RPMI7951 (cell line): ENCODE measurements at regions not wholly inside any gene's neighbourhood (a gene's known extent, or its start where the extent isn't known, plus 50 kb on each side); places are given as distances from the start of the nearest gene placed in this dataset.

Source experiments
- DNase-seq: peaks from one replicate; pipeline ENCODE4 v3.0.0-alpha.2; 2012; ENCODE audit warnings: low read depth

- DNase-seq, result no peak
Observed at GRCh38 chr15:29556380-29556779, 265.9 kb downstream of the TJP1 start.

- DNase-seq, result no peak
Observed at GRCh38 chr15:29554531-29554930, 267.7 kb downstream of the TJP1 start.

DNA sequence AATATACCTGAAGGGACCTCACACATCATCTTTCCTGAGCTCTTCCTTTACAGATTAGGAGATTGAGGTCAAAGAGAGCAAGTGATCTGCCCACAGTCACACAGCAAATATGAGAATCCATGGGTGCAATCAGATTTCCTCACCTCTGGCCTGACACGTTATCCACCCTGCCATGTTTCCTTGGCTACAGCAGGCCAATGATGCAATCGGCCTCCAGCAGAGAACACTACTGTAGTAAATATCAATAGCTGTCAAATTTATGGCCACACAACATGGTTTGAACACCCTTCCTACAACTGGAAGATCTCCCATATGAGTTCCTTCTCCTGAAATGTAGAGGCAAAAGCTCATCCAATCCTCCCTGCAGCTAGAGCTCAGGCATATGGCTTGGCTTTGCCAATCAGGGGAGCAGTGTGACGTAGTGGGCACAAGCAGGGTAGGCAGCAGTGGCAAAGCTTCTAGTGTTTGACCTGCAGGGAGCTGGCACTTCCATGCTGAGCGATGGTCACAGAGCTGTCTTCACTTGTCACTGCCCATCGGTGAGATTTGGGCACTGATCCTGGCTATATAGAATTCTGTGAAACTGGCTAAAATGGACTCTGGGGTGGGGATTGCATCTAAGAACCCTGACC, 271.3 kb downstream of the TJP1 start:
- no peak for DNase-seq

DNA sequence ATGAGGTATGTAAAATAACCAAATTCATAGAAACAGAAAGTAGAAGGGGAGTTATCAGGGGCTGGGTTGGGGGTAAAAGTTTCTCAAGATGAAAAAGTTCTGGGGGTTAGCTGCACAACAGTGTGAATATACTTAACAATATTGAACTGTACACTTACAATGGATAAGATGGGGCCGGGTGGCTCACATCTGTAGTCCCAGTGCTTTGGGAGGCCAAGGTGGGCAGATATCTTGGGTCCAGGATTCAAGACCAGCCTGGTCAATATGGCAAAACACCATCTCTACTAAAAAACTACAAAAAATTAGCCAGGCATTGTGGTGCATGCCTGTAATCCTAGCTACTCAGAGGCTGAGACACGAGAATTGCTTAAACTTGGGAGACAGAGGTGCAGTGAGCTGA, 274.3 kb downstream of the TJP1 start:
- no peak for DNase-seq

- DNase-seq, result no peak
Observed at GRCh38 chr15:29544513-29545128, 275.0 kb upstream of the NSMCE3 start.

DNA sequence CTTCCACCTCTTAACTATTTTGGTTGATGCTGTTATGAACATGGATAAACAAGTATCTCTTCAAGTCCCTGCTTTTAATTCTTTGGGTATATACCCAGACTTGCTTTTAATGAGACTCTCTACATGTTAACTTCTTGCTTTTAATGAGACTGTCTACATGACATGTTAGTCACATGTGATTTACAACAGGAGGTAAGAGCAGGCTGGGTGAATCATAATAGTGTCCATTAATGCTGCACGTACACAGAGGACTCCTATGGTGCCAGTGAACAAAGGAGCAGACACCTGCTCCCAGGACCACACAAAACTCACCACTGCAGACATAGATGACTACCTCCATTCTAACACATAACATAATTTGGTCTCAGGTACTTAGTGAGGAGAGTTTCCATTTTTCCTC, 273.4 kb upstream of the NSMCE3 start:
- no peak for DNase-seq

GRCh38 chr15:29541309-29541708, 271.7 kb upstream of the NSMCE3 start:
- no peak for DNase-seq

- no peak for DNase-seq
Observed at GRCh38 chr15:29540479-29540878, 270.9 kb upstream of the NSMCE3 start.

GRCh38 chr15:29539736-29540135, 270.1 kb upstream of the NSMCE3 start:
- no peak for DNase-seq

DNA sequence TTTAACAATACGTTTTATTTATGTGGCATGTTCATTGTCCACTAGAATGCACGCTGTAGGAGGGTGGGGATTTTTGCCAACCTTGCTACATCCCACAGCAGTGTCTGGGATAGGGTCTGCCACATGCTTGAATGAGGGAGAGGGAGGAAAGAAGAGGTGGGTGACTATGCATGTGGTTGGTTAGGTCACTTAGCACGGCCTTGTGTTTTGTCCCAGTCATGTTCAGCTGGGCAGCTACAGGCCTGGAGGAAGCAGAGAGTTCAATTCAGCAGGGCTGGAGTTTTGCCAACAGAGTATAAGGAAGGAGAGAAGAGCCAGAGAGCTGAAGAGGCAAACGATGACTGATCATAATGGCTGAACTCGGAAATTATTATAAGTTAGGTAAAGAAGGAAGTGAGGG, 268.4 kb upstream of the NSMCE3 start:
- no peak for DNase-seq

- no peak for DNase-seq
Observed at GRCh38 chr15:29535952-29536351, 266.3 kb upstream of the NSMCE3 start.

DNA sequence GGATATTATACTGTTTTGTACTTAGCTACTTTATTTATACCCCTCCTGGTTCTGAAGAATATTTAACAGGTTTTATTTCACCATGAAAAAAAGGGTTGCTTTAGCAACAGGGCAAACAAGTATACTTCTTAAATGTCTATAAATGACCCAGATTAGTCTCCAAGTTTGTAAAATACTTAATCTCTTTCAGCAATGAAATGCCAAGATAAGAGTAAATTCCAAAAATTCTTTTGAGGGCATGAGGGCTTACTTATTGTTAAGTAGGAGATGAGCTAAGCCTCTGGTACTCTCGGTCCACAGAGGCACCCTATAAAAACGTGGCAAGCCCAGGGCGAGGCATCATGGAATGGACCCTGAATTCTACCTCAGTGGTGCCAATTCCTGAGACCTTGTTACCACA, 264.8 kb upstream of the NSMCE3 start:
- no peak for DNase-seq

GRCh38 chr15:29533647-29534046, 264.0 kb upstream of the NSMCE3 start:
- DNase-seq, result no peak

GRCh38 chr15:29532296-29532695, 262.7 kb upstream of the NSMCE3 start:
- DNase-seq, result no peak

DNA sequence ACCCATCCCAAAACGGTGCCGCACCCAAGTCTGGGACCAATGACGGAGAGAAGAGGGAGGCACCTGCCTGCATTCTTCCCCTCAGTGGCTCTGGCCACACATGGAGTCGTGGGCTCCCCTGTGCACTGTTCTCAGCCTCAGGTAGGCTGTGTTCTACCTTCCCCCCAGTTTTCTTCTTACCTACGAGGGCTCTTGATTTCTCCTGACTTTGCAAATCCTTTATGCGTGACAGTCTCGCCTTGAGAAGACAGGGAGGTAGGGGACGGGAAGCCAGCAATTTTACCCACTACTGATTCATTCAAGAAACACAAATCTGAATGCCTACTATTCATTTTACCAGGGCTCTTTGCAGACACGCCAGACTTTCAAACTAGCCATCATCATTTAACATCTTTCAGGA, 261.3 kb upstream of the NSMCE3 start:
- no peak for DNase-seq

DNA sequence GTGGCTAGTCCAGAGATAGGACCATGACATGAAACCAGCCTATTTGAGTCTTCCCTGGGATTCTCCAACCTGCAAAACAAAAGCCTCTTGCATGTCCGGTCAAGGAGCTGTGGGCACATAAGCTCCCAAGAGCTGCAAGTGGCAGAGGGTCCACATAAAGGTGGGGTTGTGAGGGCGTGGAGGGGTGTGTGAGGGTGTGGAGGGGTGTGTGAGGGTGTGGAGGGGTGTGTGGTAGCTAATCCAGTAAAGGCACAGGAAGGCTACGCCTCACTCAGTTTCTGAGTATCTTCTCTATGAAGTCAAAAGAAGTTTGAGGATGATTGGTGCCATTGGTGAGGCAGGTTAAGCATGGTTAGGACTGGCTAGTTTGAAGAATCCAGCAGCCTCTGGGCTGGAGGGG, 259.4 kb upstream of the NSMCE3 start:
- no peak for DNase-seq

- no peak for DNase-seq
Observed at GRCh38 chr15:29528276-29528675, 258.7 kb upstream of the NSMCE3 start.

GRCh38 chr15:29526802-29527201, 257.2 kb upstream of the NSMCE3 start:
- no peak for DNase-seq

DNA sequence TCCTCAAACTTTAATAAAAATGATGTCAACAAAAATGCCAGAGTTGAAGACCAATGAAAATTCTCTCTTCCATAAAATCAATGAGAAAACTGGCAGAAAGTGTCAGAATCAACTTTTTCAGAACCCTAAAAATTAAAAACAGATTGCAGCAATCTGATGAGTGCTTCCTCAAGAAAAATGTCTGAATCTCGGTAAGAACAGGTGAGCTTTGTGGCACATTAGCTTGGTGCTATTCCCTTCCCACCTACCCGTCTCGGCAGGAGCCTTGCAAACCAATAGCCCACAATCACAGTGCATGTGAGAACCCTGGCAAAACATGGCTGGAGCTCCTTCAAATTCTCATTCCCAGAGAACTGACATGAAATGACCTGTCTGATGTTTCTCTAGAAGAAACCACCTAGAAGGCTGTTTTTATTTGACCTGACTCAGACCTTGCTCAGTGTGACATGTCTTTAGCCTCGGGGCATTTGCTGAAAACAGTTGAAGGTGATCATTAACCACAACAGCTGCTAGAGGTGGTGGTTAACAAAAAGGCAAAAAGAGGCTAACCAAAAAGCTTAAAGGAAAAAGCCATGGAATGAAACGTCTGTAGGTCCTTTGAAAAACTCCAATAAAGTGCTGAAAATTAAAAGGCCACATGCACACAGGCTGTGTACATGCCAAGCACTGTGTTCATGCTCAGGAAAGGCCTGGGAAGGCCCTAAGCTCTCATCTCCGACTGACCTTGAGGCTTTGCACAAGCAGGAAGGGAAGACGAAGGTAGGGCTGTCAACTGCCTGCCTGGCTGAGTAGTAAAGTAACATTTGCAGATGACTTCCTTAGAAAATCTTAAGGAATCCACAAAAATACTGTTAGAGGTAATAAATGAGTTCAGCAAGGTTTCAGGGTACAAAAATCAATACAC, 253.0 kb upstream of the NSMCE3 start:
- peak; percentile 58 for DNase-seq

- DNase-seq, result peak; percentile 12
Observed at GRCh38 chr15:29518442-29518841, 248.8 kb upstream of the NSMCE3 start.

GRCh38 chr15:29517829-29518228, 248.2 kb upstream of the NSMCE3 start:
- no peak for DNase-seq

GRCh38 chr15:29516929-29517328, 247.3 kb upstream of the NSMCE3 start:
- no peak for DNase-seq

- no peak for DNase-seq
Observed at GRCh38 chr15:29514926-29515325, 245.3 kb upstream of the NSMCE3 start.
